OCI-LY3 (cell line): ENCODE measurements at regions not wholly inside any gene's neighbourhood (a gene's known extent, or its start where the extent isn't known, plus 50 kb on each side); places are given as distances from the start of the nearest gene placed in this dataset.
"Not testable (repeated sequence)": the region's sequence is repeated elsewhere in the genome, so short reads cannot be mapped to it uniquely, and the experiment has no call there.

Experiments used
- H2AFZ ChIP-seq: fragments of 200-600, 300-600 bp; shearing (Covaris generic); 2 replicates; pipeline ENCODE4 v1.6.0; 2014; ENCODE audit warnings: antibody characterized with exemption, low read depth, low read length
- H3K27ac ChIP-seq: fragments of 200-600, 300-600 bp; sonication (generic); 2 replicates; pipeline ENCODE4 v1.5.1; 2014; ENCODE audit warnings: mild to moderate bottlenecking, low read length, moderate library complexity, mixed read lengths
- H3K27me3 ChIP-seq: fragments of 200-600, 300-600 bp; sonication (generic); 2 replicates; pipeline ENCODE4 v1.6.1; 2014; ENCODE audit warnings: low read depth, low read length, mixed read lengths
- H3K36me3 ChIP-seq: fragments of 200-600, 300-600 bp; sonication (generic); replicated peaks from 2 replicates; pipeline ENCODE3; 2014; ENCODE audit warnings: low read depth, low read length, mixed read lengths
- H3K4me1 ChIP-seq: fragments of 300-600, 200-600 bp; sonication (generic); 2 replicates; pipeline ENCODE4 v1.6.1; 2014; ENCODE audit warnings: low read length, mixed read lengths
- H3K4me2 ChIP-seq: fragments of 200-600, 300-600 bp; sonication (generic); 2 replicates; pipeline ENCODE4 v1.6.1; 2014; ENCODE audit warnings: low read length, mixed read lengths
- H3K4me3 ChIP-seq: fragments of 300-600, 200-600 bp; sonication (generic); 2 replicates; pipeline ENCODE4 v1.5.1; 2014; ENCODE audit warnings: antibody characterized with exemption, mild to moderate bottlenecking, low read length, moderate library complexity
- H3K79me2 ChIP-seq: fragments of 300-600, 200-600 bp; shearing (Covaris generic); 2 replicates; pipeline ENCODE4 v1.6.1; 2014; ENCODE audit warnings: mild to moderate bottlenecking, low read length, mixed read lengths
- H3K9ac ChIP-seq: fragments of 300-600, 200-600 bp; shearing (Covaris generic); 2 replicates; pipeline ENCODE4 v1.6.0; 2014; ENCODE audit warnings: mild to moderate bottlenecking, low read length, moderate library complexity
- H3K9me3 ChIP-seq: fragments of 200-600, 300-600 bp; shearing (Covaris generic); 2 replicates; pipeline ENCODE4 v1.6.1; 2014; ENCODE audit warnings: low read length, mixed read lengths; ENCODE audit not compliant: insufficient read depth
- H4K20me1 ChIP-seq: fragments of 200-600, 300-600 bp; sonication (generic); 2 replicates; pipeline ENCODE4 v1.6.1; 2016; ENCODE audit warnings: low read length, mixed read lengths; ENCODE audit not compliant: insufficient read depth
- EZH2phosphoT487 ChIP-seq: fragments of 200-600 bp; shearing (Covaris generic); IDR thresholded peaks from 2 replicates; pipeline ENCODE4 v1.6.1; 2018; ENCODE audit warnings: antibody characterized with exemption, mixed run types, low read depth
- TF ChIP-seq, protein P1 (sequence below): fragments of 200-600, 300-600 bp; sonication (generic); IDR thresholded peaks from 2 replicates; pipeline ENCODE4 v1.5.1; 2014; ENCODE audit warnings: antibody characterized with exemption, low read length, low read depth

DNA sequence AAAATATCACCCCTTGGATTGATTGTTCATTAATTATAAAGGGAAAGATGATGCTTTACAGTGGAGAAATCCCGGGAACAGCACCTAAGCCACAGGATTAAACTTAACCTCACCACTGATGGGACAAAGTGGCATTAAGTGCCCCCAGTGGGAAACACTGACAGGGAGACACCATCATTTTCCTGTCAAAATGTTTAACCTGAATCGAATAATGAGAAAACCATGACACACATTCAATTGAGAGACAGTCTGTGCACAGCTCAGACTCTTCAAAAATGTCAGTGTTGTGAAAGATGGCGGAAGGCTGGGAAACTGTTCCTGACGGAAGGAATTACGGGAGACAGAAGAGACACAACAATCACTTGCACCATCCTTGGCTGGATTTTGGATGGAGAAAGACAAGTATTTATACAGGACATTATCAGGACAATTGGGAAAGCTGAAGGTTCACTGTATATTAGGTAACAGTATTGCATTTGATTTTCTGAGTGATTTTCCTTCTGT lies 111.8 kb upstream of the ASB18 start:
- no peak overlapping the region for H2AFZ ChIP-seq
- H3K4me3 ChIP-seq = no peak overlapping the region
- no peaks in the 10 kb centered on the region for H3K4me1 ChIP-seq
- H3K79me2 ChIP-seq = no peaks in the 10 kb centered on the region
- H4K20me1 ChIP-seq = no peaks in the 10 kb centered on the region
- H3K9me3 ChIP-seq = no peaks in the 10 kb centered on the region
- no peaks in the 10 kb centered on the region for H3K36me3 ChIP-seq
- no peak overlapping the region for H3K9ac ChIP-seq
- no peak overlapping the region for H3K27ac ChIP-seq
- no peak overlapping the region for H3K4me2 ChIP-seq
- H3K27me3 ChIP-seq = no peaks in the 10 kb centered on the region
- no peak for TF ChIP-seq EZH2phosphoT487
- TF ChIP-seq, protein P1, sequence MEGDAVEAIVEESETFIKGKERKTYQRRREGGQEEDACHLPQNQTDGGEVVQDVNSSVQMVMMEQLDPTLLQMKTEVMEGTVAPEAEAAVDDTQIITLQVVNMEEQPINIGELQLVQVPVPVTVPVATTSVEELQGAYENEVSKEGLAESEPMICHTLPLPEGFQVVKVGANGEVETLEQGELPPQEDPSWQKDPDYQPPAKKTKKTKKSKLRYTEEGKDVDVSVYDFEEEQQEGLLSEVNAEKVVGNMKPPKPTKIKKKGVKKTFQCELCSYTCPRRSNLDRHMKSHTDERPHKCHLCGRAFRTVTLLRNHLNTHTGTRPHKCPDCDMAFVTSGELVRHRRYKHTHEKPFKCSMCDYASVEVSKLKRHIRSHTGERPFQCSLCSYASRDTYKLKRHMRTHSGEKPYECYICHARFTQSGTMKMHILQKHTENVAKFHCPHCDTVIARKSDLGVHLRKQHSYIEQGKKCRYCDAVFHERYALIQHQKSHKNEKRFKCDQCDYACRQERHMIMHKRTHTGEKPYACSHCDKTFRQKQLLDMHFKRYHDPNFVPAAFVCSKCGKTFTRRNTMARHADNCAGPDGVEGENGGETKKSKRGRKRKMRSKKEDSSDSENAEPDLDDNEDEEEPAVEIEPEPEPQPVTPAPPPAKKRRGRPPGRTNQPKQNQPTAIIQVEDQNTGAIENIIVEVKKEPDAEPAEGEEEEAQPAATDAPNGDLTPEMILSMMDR = no peak

DNA sequence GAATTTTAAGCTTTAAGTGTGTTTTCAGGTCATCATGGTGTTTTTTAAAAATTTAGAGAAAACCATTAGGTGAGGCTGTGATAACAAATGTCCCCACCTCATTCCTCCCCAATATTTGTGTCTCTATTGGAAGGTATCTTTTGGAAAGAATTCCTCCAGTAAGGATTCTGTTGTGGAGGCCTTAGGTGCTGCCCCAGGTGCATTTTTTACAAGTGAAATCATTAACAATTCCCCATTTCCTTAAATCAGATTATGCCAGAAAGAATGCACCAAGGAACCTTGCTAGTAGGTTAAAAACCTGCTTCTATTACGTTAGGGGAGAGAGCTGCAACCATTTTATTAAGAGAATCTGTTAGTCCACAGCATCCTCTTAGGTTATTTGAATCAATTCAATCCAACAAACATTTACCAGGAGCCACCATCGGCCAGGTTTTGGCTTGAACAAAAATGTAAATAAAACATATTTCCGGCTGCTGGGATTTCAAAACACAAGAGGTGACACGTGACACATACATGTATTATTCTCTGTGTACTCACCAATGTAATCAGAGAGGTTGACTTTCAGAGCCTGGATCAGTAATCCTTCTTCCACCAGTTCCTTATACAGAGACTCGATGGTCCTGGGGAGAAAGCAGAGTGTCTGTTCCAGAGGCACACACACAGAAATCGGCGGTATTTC lies 112.5 kb upstream of the ASB18 start:
- Histone ChIP-seq H3K9me3 (no peaks in the 10 kb centered on the region), H3K36me3 (no peaks in the 10 kb centered on the region), H3K4me1 (no peaks in the 10 kb centered on the region), H3K4me2 (no peak overlapping the region), H3K4me3 (no peak overlapping the region), H3K27me3 (no peaks in the 10 kb centered on the region), H3K27ac (no peak overlapping the region), H3K9ac (no peak overlapping the region), H2AFZ (no peak overlapping the region), H3K79me2 (no peaks in the 10 kb centered on the region), H4K20me1 (no peaks in the 10 kb centered on the region)
- TF ChIP-seq, protein P1 = no peak

GRCh38 chr2:236380051-236380612 lies 115.9 kb upstream of the ASB18 start:
- H3K4me2 ChIP-seq = no peak overlapping the region
- H3K27me3 ChIP-seq = no peaks in the 10 kb centered on the region
- no peak overlapping the region for H3K27ac ChIP-seq
- no peak overlapping the region for H3K4me3 ChIP-seq
- TF ChIP-seq, protein P1 = no peak
- no peak for TF ChIP-seq EZH2phosphoT487
- H3K9me3 ChIP-seq = no peaks in the 10 kb centered on the region
- no peaks in the 10 kb centered on the region for H3K79me2 ChIP-seq
- no peaks in the 10 kb centered on the region for H3K4me1 ChIP-seq
- H3K9ac ChIP-seq = no peak overlapping the region
- H4K20me1 ChIP-seq = no peaks in the 10 kb centered on the region
- H3K36me3 ChIP-seq = no peaks in the 10 kb centered on the region
- H2AFZ ChIP-seq = no peak overlapping the region

DNA sequence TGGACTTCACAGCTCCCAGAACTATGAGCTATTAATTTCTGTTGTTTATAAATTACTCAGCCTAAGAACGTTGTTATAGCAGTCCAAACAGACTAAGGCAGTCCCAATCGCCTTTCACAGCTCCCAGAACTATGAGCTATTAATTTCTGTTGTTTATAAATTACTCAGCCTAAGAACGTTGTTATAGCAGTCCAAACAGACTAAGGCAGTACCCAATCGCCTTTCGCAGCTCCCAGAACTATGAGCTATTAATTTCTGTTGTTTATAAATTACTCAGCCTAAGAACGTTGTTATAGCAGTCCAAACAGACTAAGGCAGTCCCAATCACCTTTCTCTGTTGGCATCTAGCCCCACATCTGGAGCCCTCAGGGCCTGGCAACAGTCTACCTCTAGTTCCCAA lies 117.0 kb upstream of the ASB18 start:
- H3K27ac ChIP-seq, H4K20me1 ChIP-seq, H3K9ac ChIP-seq, H3K4me3 ChIP-seq, H3K79me2 ChIP-seq, H2AFZ ChIP-seq, H3K4me2 ChIP-seq, H3K36me3 ChIP-seq, H3K9me3 ChIP-seq, H3K27me3 ChIP-seq, H3K4me1 ChIP-seq: not testable (repeated sequence)

- H2AFZ ChIP-seq, H3K4me1 ChIP-seq, H4K20me1 ChIP-seq, H3K4me2 ChIP-seq, H3K4me3 ChIP-seq, H3K9ac ChIP-seq, H3K27ac ChIP-seq, H3K79me2 ChIP-seq, H3K9me3 ChIP-seq, H3K27me3 ChIP-seq, H3K36me3 ChIP-seq: not testable (repeated sequence)
Observed at GRCh38 chr2:236389284-236390216, 125.3 kb upstream of the ASB18 start.
